GM18907 (cell line): ENCODE measurements at regions not wholly inside any gene's neighbourhood (a gene's known extent, or its start where the extent isn't known, plus 50 kb on each side); places are given as distances from the start of the nearest gene placed in this dataset.

Experiments
- ATAC-seq: cut with Tn5 transposase; IDR thresholded peaks from one replicate; pipeline ENCODE4 v1.9.1; 2021; ENCODE audit warnings: mild to moderate bottlenecking, moderate library complexity; ENCODE audit not compliant: unreplicated experiment

DNA sequence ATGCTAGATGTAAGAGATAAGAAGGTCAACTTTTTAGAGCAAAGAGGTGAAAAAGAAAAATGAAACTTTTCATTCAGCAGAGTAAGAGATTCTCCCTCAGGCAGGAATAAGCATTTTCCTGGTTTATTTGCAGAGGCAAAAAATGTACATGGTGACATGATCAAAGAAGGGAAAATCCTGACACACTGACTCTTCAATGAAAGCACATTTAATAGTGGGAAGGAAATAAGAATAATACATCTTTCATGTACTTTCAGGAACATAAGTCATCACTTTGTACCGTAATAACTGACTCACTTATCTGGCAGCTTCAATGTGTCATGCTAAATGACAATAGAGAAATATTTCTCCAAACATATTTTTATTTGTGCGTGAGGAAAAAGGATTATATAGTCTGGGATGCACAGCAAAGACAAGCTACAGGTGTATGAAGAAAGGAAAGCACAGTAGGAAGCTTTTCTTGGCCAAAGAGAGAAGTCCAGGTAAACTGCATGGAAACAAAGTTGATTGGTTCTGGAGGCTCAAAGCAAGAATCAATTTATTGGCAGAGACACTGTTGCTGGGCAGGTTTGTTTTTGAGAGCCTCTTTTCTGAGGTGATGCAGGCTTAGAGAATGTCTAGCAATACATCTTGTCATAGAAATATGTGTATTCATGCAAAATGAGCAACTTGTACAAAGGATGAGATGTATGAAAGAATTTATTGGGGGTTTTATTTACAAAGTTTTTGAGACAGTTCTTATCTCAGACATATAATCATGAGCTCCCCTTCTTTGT is 1409.0 kb downstream of the PLA2G4A start:
- ATAC-seq, result no peak

DNA sequence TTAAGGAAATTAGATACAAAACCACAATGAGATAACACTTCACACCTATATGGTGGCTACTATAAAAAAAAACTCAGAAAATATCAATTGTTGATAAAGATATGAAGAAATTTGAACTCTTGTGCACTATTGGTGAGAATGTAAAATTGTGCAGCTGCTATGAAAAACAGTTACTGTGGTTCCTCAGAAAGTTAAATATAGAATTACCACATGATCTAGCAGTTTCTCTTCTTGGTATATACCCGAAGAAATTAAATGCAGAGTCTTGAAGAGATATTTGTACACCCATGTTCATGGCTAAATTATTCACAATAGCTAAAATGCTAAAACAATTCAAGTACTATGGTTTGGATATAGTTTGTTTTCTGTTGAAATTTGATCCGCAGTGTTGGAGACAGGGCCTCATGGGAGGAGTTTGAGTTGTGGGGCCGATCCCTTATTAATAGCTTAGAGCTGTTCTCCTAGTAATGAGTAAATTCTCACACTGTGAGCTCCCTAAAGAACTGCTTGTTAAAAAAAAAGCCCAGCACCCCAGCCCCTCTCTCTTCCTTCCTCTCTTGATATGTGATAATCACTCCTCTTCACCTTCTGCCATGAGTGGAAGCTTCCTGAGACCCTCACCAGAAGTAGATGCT is 1412.1 kb downstream of the PLA2G4A start:
- no peak for ATAC-seq

GRCh38 chr1:188241629-188242028 is 1412.9 kb downstream of the PLA2G4A start:
- ATAC-seq, result no peak

GRCh38 chr1:188243456-188243855 is 1414.7 kb downstream of the PLA2G4A start:
- no peak for ATAC-seq

DNA sequence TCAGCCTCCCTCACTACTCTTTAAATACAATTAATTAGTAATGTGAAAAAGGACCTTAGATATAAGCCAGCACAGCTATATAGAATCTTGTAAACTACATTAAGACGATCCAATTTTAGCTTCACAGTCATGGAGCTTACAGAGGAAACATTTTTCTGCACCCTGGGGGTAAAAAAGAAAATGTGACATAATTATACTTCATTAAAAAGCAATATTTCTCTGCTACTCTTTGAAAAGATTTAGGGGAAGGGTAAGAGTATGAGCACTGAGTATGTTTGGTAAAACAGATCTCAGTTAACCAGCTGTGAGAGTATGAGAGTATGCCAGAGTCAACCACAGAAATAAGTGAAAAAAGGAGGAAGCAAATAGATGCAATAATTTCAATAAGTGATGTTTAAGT is 1415.9 kb downstream of the PLA2G4A start:
- ATAC-seq, result no peak

- ATAC-seq, result no peak
Observed at GRCh38 chr1:188247255-188247654, 1418.5 kb downstream of the PLA2G4A start.

GRCh38 chr1:188249811-188250210 is 1421.1 kb downstream of the PLA2G4A start:
- no peak for ATAC-seq

DNA sequence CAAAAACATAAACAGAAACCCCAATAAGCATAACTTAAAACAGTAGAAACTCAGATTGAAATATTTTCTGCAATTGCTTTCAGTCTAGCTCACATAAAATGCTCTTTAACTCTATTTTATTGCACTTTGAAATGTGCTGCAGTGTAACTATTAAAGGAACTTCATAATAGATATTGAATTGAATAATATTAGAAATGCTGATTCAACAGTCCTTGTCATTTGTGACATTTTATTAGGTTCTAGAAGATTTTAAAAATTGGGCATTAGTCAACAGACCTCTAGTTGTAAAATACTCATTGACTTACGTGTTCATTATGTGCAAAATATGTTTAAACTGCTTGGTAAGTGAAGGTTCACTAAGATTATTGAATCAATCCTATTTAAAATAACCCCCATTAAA is 1422.3 kb downstream of the PLA2G4A start:
- ATAC-seq, result no peak

GRCh38 chr1:188261849-188262248 is 1433.1 kb downstream of the PLA2G4A start:
- ATAC-seq, result no peak

- ATAC-seq, result no peak
Observed at GRCh38 chr1:188269956-188270355, 1441.2 kb downstream of the PLA2G4A start.

- ATAC-seq, result no peak
Observed at GRCh38 chr1:188270497-188270896, 1441.7 kb downstream of the PLA2G4A start.

DNA sequence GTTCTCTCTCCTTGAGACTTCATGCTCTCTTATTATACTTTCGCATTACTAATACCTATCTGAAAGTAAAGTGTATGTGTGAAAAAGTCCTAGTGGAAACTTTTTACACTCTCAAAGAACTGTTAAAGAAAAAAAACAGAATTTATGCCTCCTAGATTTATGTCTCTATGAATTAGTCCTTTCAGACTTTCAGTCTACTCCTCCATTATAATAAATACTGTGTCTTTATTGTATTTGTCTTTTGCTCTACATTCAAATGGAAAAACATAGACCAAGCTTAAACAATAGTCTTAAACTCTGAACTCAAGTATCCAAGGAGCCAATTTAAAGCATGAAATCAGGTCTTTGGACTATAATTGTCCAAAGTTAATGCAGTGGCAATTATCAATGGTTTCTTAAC is 1449.0 kb downstream of the PLA2G4A start:
- ATAC-seq, result no peak

DNA sequence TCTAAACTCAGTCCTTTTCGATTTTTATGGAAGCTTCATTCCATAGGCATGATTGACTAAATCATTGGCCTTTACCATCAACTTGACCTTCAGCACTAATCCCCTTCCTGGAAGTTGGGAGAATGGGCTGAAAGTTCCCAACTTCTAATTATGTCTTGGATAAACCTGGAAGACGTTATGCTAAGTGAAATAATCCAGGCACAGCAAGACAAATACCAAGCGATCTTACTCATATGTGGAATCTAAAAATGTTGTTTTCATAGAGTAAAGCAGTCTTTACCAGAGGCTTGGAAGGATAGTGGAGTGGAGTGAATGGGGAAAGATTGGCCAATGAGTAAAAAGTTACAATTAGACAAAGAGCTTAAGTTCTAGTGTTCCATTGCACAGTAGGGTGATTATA is 1453.2 kb downstream of the PLA2G4A start:
- no peak for ATAC-seq

DNA sequence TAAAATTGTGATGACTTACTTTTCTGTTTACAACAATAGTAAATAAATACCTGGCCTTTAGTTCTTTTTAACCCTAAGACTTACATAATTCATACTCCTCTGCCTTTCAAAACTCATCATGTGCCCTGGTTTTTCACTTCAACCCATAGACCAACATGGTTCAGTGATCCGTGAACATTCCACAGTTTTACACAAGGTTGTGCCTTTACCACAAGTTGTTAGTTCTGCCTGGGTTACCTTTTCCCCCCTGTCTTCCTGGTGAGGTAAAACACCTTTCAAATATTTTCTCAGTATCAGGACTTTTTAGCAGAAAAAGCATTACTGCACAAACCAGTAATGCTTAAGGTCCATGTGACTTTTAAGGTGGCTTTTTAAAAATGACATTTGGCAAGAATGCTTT is 1466.4 kb downstream of the PLA2G4A start:
- no peak for ATAC-seq

DNA sequence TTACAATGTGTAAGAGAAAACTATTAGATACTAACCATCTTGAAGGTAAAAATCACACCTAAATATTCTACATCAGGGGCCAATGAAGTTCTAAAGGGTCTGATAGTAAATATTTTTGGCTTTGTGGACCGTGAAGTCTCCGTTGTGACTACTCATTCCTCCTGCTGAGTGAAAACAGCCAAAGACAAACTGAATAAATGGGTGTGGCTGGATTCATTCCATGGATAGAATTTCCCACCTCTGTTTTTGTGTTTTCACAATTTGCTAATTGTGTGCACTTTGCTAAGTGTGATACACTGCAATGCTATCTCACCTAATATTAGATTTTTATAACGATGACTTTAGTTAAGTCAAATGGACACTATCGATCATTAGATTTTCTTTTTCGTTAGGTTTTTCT is 1474.0 kb downstream of the PLA2G4A start:
- no peak for ATAC-seq

DNA sequence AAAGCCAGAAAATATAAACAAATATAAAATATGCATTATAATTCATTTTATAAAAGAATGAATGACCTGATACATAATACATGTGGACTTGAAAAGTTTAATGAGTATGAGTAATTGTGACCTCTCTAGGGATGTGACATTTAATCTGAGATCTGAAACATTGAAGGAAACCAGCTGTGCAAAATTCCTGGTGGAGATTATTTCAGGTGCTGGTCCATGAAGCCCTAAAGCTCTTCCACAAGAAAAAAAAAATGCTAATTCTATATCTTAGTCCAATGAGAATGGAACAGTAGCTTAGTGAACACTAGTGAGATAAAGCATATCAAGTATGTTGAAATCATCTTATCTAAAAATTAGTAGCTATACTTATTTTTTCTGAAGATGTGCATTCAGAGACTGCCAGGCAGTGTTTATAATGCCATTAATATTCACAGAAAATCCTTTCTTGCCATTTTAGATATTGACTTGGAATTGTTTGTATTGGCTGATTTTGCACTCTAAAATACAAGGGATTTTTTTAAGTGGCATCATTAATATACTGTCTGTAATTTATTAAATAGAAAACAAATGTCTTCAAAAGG is 1485.9 kb downstream of the PLA2G4A start:
- no peak for ATAC-seq

GRCh38 chr1:188317894-188318293 is 1489.1 kb downstream of the PLA2G4A start:
- no peak for ATAC-seq

DNA sequence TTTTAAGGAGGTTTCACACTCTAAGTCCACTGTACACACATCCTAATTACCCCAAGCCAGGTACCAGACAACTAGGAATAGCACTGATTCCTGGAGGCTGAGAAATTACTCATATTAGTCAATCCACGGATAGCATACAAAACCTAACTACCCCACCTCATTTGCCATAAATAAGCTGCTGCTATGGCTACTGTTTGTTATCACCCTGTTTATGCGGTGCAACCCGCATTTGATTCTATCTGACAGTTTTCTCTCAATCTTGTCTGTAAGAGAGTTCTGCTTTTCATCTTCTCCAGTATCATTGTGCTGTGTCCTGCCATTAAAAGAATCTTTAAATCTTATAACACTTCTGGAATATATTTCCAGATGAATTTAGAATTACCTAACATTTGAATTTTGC is 1496.5 kb downstream of the PLA2G4A start:
- ATAC-seq, result no peak

GRCh38 chr1:188343914-188344313 is 1515.2 kb downstream of the PLA2G4A start:
- ATAC-seq, result no peak

DNA sequence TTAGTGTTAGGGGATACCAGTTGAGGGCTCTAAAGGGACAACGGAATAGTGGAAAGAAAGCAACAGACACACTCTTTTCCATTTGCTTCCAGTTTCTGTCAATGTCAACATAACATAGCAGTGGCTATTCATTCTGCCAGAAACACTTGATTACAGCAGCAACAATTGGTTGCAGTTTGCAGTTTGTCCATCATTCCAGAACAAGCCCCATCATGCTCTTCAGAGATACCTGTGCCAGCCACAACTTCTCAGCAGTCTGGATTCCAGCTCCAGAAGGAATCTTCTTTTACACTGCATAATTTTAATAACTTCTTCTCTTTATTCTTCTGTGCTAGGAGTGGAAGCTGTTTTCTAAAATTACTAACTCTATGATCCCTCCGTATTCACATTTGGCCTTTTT is 1521.4 kb downstream of the PLA2G4A start:
- no peak for ATAC-seq

GRCh38 chr1:188355082-188355481 is 1526.3 kb downstream of the PLA2G4A start:
- no peak for ATAC-seq

- no peak for ATAC-seq
Observed at GRCh38 chr1:188355847-188356246, 1527.1 kb downstream of the PLA2G4A start.
